ENCODE measurements at regions not wholly inside any gene's neighbourhood (a gene's known extent, or its start where the extent isn't known, plus 50 kb on each side); places are given as distances from the start of the nearest gene placed in this dataset.

DNA sequence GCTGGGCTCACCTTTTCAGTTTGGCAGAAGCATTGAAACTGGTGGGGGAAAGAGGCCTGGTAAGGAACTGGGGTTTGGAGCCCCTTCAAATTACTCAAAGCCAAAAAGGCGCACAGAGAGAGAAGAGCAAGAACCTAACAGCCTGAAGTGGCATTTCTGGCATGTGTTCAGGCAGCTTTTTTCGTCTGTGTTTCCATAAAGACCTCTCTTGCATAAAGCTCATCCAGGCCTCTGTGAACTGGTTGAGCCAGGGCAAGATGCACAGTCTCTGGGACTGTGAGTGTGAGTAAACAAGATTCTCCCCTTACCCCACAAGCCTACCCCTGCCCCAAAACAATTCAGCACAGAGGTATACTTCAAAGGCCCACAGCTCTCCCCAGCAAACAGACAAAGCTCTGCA lies 167.8 kb downstream of the QRSL1 start:
- H2AFZ ChIP-seq (ENCODE audit: low read depth) = no peak overlapping the region
- H3F3A ChIP-seq (replicated peaks; ENCODE audit: insufficient read depth) = no peaks in the 10 kb centered on the region
- no peak for DNase-seq
- no peaks in the 10 kb centered on the region for H4K20me1 ChIP-seq (ENCODE audit: insufficient read depth)
- H3K9me3 ChIP-seq = no peaks in the 10 kb centered on the region
- H3K4me1 ChIP-seq (ENCODE audit: control insufficient read depth in 1 of 2, insufficient read depth in 2 of 2, low read depth in 1 of 2, low read length in 1 of 2) = peaks cover 0 to 9% of the 10 kb centered on the region in 2 experiments; a peak in 1 of 4 replicates
- no peaks in the 10 kb centered on the region for H3K79me2 ChIP-seq (ENCODE audit: insufficient read depth)
- 16% methylated on average over 2 of the region's 2 CpGs for WGBS (ENCODE audit: low lambda C conversion rate)
- CTCF ChIA-PET = no interaction called here
- no peak overlapping the region for H3K9ac ChIP-seq
- no peak overlapping the region for H3K27ac ChIP-seq (ENCODE audit: low read depth in 2 of 2, low read length in 1 of 2)
- H3K4me2 ChIP-seq = no peak overlapping the region
- POLR2A ChIA-PET = no interaction called here
- no peaks in the 10 kb centered on the region; the same call in 1 of the 2 replicates for H3K27me3 ChIP-seq (ENCODE audit: insufficient read depth)
- TF ChIP-seq, protein P1, sequence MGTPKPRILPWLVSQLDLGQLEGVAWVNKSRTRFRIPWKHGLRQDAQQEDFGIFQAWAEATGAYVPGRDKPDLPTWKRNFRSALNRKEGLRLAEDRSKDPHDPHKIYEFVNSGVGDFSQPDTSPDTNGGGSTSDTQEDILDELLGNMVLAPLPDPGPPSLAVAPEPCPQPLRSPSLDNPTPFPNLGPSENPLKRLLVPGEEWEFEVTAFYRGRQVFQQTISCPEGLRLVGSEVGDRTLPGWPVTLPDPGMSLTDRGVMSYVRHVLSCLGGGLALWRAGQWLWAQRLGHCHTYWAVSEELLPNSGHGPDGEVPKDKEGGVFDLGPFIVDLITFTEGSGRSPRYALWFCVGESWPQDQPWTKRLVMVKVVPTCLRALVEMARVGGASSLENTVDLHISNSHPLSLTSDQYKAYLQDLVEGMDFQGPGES (IDR thresholded peaks at IDR 0.05; ENCODE audit: low read depth, low read length) = no peak
- TF ChIP-seq EZH2phosphoT487 (IDR thresholded peaks at IDR 0.05; ENCODE audit: borderline replicate concordance, low read depth) (no peak), FOXM1 (IDR thresholded peaks at IDR 0.05; ENCODE audit: low read depth) (no peak), RAD21 (IDR thresholded peaks at IDR 0.05; ENCODE audit: low read length) (no peak), MXI1 (IDR thresholded peaks at IDR 0.05; ENCODE audit: low read depth, low read length) (no peak), RCOR1 (IDR thresholded peaks at IDR 0.05; ENCODE audit: low read length) (no peak), TAF1 (IDR thresholded peaks at IDR 0.05; ENCODE audit: borderline replicate concordance, low read depth, low read length) (no peak), POLR2AphosphoS5 (IDR thresholded peaks at IDR 0.05; ENCODE audit: low read depth, low read length) (no peak), FOXJ3 (CRISPR knock-in tag; IDR thresholded peaks at IDR 0.05) (no peak), FOSL2 (IDR thresholded peaks at IDR 0.05; ENCODE audit: borderline replicate concordance, low read depth) (no peak), YY1 (IDR thresholded peaks at IDR 0.05; ENCODE audit: low read depth) (no peak), CHD2 (IDR thresholded peaks at IDR 0.05; ENCODE audit: low read length, partially characterized antibody) (no peak)
- TF ChIP-seq, protein P2, sequence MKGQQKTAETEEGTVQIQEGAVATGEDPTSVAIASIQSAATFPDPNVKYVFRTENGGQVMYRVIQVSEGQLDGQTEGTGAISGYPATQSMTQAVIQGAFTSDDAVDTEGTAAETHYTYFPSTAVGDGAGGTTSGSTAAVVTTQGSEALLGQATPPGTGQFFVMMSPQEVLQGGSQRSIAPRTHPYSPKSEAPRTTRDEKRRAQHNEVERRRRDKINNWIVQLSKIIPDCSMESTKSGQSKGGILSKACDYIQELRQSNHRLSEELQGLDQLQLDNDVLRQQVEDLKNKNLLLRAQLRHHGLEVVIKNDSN (IDR thresholded peaks at IDR 0.05; ENCODE audit: borderline replicate concordance, low read depth) = no peak
- TF ChIP-seq, protein P3, sequence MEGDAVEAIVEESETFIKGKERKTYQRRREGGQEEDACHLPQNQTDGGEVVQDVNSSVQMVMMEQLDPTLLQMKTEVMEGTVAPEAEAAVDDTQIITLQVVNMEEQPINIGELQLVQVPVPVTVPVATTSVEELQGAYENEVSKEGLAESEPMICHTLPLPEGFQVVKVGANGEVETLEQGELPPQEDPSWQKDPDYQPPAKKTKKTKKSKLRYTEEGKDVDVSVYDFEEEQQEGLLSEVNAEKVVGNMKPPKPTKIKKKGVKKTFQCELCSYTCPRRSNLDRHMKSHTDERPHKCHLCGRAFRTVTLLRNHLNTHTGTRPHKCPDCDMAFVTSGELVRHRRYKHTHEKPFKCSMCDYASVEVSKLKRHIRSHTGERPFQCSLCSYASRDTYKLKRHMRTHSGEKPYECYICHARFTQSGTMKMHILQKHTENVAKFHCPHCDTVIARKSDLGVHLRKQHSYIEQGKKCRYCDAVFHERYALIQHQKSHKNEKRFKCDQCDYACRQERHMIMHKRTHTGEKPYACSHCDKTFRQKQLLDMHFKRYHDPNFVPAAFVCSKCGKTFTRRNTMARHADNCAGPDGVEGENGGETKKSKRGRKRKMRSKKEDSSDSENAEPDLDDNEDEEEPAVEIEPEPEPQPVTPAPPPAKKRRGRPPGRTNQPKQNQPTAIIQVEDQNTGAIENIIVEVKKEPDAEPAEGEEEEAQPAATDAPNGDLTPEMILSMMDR (IDR thresholded peaks at IDR 0.05) = no peak
- H3K4me3 ChIP-seq (ENCODE audit: low read depth in 2 of 2, low read length in 1 of 2) = no peak overlapping the region
- H3K9me2 ChIP-seq = no peaks in the 10 kb centered on the region
- H3K36me3 ChIP-seq (replicated peaks in 1 of 2; ENCODE audit: control insufficient read depth in 1 of 2, insufficient read depth in 2 of 2, low read length in 1 of 2) = no peaks in the 10 kb centered on the region

DNA sequence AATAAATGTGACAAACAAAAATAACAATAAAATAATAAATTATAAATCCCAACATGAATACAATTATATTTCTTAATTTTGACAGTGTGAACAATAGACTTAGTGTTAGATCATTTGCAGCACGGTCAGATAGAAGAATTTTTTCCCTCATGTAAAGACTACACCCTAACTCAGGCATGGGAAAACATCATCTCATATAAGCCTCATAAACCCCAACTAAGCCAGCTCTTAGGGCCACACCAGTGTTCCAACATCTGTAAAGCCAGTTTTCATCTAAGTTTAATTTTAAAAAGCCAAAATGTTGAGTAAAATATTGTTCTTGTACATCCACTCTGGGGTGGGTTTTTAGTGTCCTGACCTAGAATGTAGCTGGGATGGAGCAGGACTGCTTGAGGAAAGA lies 167.4 kb downstream of the QRSL1 start:
- H3K27ac ChIP-seq (ENCODE audit: low read depth in 2 of 2, low read length in 1 of 2) = no peak overlapping the region
- no peak overlapping the region for H2AFZ ChIP-seq (ENCODE audit: low read depth)
- H4K20me1 ChIP-seq (ENCODE audit: insufficient read depth) = no peaks in the 10 kb centered on the region
- no peaks in the 10 kb centered on the region for H3K9me2 ChIP-seq
- H3K4me2 ChIP-seq = no peak overlapping the region
- no peak overlapping the region for H3K9ac ChIP-seq
- no peaks in the 10 kb centered on the region for H3K9me3 ChIP-seq
- H3K27me3 ChIP-seq (ENCODE audit: insufficient read depth) = no peaks in the 10 kb centered on the region; the same call in 1 of the 2 replicates
- H3F3A ChIP-seq (replicated peaks; ENCODE audit: insufficient read depth) = no peaks in the 10 kb centered on the region
- ChIA-PET POLR2A (no interaction called here), CTCF (no interaction called here)
- DNase-seq = no peak
- H3K36me3 ChIP-seq (replicated peaks in 1 of 2; ENCODE audit: control insufficient read depth in 1 of 2, insufficient read depth in 2 of 2, low read length in 1 of 2) = no peaks in the 10 kb centered on the region
- no peak overlapping the region for H3K4me3 ChIP-seq (ENCODE audit: low read depth in 2 of 2, low read length in 1 of 2)
- H3K4me1 ChIP-seq (ENCODE audit: control insufficient read depth in 1 of 2, insufficient read depth in 2 of 2, low read depth in 1 of 2, low read length in 1 of 2) = peaks cover 0 to 5% of the 10 kb centered on the region in 2 experiments; a peak in 1 of 4 replicates
- no peaks in the 10 kb centered on the region for H3K79me2 ChIP-seq (ENCODE audit: insufficient read depth)
- WGBS (ENCODE audit: low lambda C conversion rate) = 41% methylated on average over 1 of the region's 1 CpG
- TF ChIP-seq SMC3 (IDR thresholded peaks at IDR 0.05; ENCODE audit: low read depth, low read length) (no peak), RXRA (IDR thresholded peaks at IDR 0.05; ENCODE audit: borderline replicate concordance, low read depth) (no peak), NFIC (IDR thresholded peaks at IDR 0.05; ENCODE audit: borderline replicate concordance) (no peak), MEF2A (IDR thresholded peaks at IDR 0.05; ENCODE audit: borderline replicate concordance, low read depth) (no peak), ELF1 (IDR thresholded peaks at IDR 0.05) (no peak), CHD2 (IDR thresholded peaks at IDR 0.05; ENCODE audit: low read length, partially characterized antibody) (no peak), TCF12 (IDR thresholded peaks at IDR 0.05) (no peak)
- TF ChIP-seq, protein P1 (IDR thresholded peaks at IDR 0.05; ENCODE audit: low read depth, low read length) = no peak
- TF ChIP-seq, protein P4, sequence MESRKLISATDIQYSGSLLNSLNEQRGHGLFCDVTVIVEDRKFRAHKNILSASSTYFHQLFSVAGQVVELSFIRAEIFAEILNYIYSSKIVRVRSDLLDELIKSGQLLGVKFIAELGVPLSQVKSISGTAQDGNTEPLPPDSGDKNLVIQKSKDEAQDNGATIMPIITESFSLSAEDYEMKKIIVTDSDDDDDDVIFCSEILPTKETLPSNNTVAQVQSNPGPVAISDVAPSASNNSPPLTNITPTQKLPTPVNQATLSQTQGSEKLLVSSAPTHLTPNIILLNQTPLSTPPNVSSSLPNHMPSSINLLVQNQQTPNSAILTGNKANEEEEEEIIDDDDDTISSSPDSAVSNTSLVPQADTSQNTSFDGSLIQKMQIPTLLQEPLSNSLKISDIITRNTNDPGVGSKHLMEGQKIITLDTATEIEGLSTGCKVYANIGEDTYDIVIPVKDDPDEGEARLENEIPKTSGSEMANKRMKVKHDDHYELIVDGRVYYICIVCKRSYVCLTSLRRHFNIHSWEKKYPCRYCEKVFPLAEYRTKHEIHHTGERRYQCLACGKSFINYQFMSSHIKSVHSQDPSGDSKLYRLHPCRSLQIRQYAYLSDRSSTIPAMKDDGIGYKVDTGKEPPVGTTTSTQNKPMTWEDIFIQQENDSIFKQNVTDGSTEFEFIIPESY (IDR thresholded peaks at IDR 0.05; ENCODE audit: borderline replicate concordance, low read depth) = no peak
- TF ChIP-seq, protein P5, sequence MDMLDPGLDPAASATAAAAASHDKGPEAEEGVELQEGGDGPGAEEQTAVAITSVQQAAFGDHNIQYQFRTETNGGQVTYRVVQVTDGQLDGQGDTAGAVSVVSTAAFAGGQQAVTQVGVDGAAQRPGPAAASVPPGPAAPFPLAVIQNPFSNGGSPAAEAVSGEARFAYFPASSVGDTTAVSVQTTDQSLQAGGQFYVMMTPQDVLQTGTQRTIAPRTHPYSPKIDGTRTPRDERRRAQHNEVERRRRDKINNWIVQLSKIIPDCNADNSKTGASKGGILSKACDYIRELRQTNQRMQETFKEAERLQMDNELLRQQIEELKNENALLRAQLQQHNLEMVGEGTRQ (IDR thresholded peaks at IDR 0.05; ENCODE audit: borderline replicate concordance, low read depth, low read length) = no peak
